ENCODE measurements at regions not wholly inside any gene's neighbourhood (a gene's known extent, or its start where the extent isn't known, plus 50 kb on each side); places are given as distances from the start of the nearest gene placed in this dataset.

- Histone ChIP-seq H3K36me3 (ENCODE audit: control insufficient read depth in 2 of 4, insufficient read depth in 4 of 4, low read length in 3 of 4) (no peaks in the 10 kb centered on the region), H3K4me1 (replicated peaks in 1 of 4; ENCODE audit: control insufficient read depth in 3 of 4, insufficient read depth in 4 of 4, low read length in 3 of 4) (no peaks in the 10 kb centered on the region), H2BK120ac (replicated peaks; ENCODE audit: low read depth, low read length) (no peak overlapping the region), H3K9ac (replicated peaks in 1 of 4; ENCODE audit: extremely low read depth in 1 of 4, low read depth in 3 of 4, low read length in 3 of 4) (no peak overlapping the region), H3K14ac (ENCODE audit: insufficient read length) (no peak overlapping the region), H3K4me2 (ENCODE audit: insufficient read depth in 1 of 2, low read depth in 2 of 2, low read length in 2 of 2) (no peak overlapping the region), H3K23me2 (ENCODE audit: low read depth, low read length) (no peaks in the 10 kb centered on the region), H3K23ac (ENCODE audit: insufficient read length) (no peak overlapping the region), H2AFZ (ENCODE audit: low read length) (no peak overlapping the region), H3K9me3 (ENCODE audit: insufficient read depth in 2 of 2, low read depth in 1 of 2, low read length in 1 of 2) (no peaks in the 10 kb centered on the region), H2BK12ac (ENCODE audit: low read depth, low read length) (no peak overlapping the region), H4K5ac (ENCODE audit: insufficient read length, low read depth, low read length) (no peak overlapping the region), H4K8ac (ENCODE audit: extremely low read depth, insufficient read depth, low read length) (no peak overlapping the region), H4K20me1 (replicated peaks in 1 of 2; ENCODE audit: control insufficient read depth in 1 of 2, insufficient read depth in 2 of 2, low read length in 2 of 2) (no peaks in the 10 kb centered on the region), H3K79me2 (ENCODE audit: control insufficient read depth in 1 of 2, insufficient read depth in 2 of 2, low read length in 2 of 2) (no peaks in the 10 kb centered on the region), H2BK20ac (ENCODE audit: low read length) (no peak overlapping the region), H2BK15ac (ENCODE audit: low read length) (no peak overlapping the region), H2BK5ac (ENCODE audit: low read depth, low read length) (no peak overlapping the region), H3K27me3 (replicated peaks in 1 of 4; ENCODE audit: control insufficient read depth in 3 of 4, extremely low read depth in 1 of 4, insufficient read depth in 3 of 4, low read length in 3 of 4) (no peaks in the 10 kb centered on the region), H2AK5ac (ENCODE audit: low read depth, low read length) (no peak overlapping the region), H3K79me1 (ENCODE audit: low read depth, low read length) (no peaks in the 10 kb centered on the region), H3K4me3 (ENCODE audit: extremely low read depth in 1 of 4, insufficient read depth in 2 of 4, low read depth in 3 of 4, low read length in 4 of 4) (no peak overlapping the region), H3K4ac (replicated peaks; ENCODE audit: insufficient read length, low read depth, low read length) (no peak overlapping the region), H3K56ac (replicated peaks; ENCODE audit: insufficient read length, low read depth, low read length) (no peak overlapping the region), H4K91ac (replicated peaks; ENCODE audit: insufficient read length, low read length) (no peak overlapping the region), H3K27ac (ENCODE audit: low read depth, low read length) (no peak overlapping the region), H3K18ac (ENCODE audit: extremely low read depth, low read length) (no peak overlapping the region)
- no peak for DNase-seq (ENCODE audit: low read depth in 1 of 2, low spot score in 2 of 2)
- ChIA-PET POLR2A (ENCODE audit: partially characterized antibody) (no interaction called here), CTCF (ENCODE audit: partially characterized antibody) (no interaction called here)
- WGBS, 2 experiments (ENCODE audit: extremely low coverage in 1 of 2, insufficient coverage in 1 of 2, insufficient read length in 1 of 2, insufficient replicate concordance in 2 of 2, low coverage in 1 of 2, low lambda C conversion rate in 2 of 2, missing lambda C conversion rate in 1 of 2): 100% methylated on average over 1 of the region's 1 CpG; no CpG with 5 or more reads in 1 of the 2 experiments
- TF ChIP-seq EGR1 (IDR thresholded peaks at IDR 0.05; ENCODE audit: borderline replicate concordance, low read depth, low read length) (no peak), RXRA (IDR thresholded peaks at IDR 0.05; ENCODE audit: insufficient read depth, low read depth, low read length) (no peak), YY1 (IDR thresholded peaks at IDR 0.05; ENCODE audit: low read depth, low read length) (no peak), CBX5 (IDR thresholded peaks at IDR 0.05; ENCODE audit: low read depth, low read length) (no peak), ATF2 (IDR thresholded peaks at IDR 0.05; ENCODE audit: low read length) (no peak), SRF (IDR thresholded peaks at IDR 0.05; ENCODE audit: low read depth, low read length) (no peak), CHD1 (IDR thresholded peaks at IDR 0.05; ENCODE audit: low read depth, low read length) (no peak), SIN3A (conservative IDR thresholded peaks at IDR 0.05 in 1 of 2, IDR thresholded peaks at IDR 0.05 in 1 of 2; ENCODE audit: low read depth in 1 of 2, low read length in 2 of 2) (no peak), HDAC2 (IDR thresholded peaks at IDR 0.05; ENCODE audit: borderline replicate concordance in 1 of 2, low read depth in 2 of 2, low read length in 2 of 2) (no peak), ATF3 (IDR thresholded peaks at IDR 0.05; ENCODE audit: insufficient read depth, low read depth, low read length) (no peak), E2F6 (IDR thresholded peaks at IDR 0.05) (no peak), SUZ12 (IDR thresholded peaks at IDR 0.05; ENCODE audit: low read length) (no peak)
- no peak for FAIRE-seq
Measured at GRCh38 chr17:71593078-71593477, 527.7 kb upstream of the SOX9 start.
